Hepatocyte (in vitro differentiated cells): ENCODE measurements at regions not wholly inside any gene's neighbourhood (a gene's known extent, or its start where the extent isn't known, plus 50 kb on each side); places are given as distances from the start of the nearest gene placed in this dataset.

Experiments
- EZH2phosphoT487 ChIP-seq: fragments of 200-600 bp; sonication (generic); IDR thresholded peaks from one replicate; pipeline ENCODE4 v1.6.1; 2018; ENCODE audit warnings: antibody characterized with exemption, mild to moderate bottlenecking, low read depth, moderate library complexity; ENCODE audit not compliant: unreplicated experiment, severe bottlenecking
- TF ChIP-seq, protein P1 (sequence below): fragments of 200-600 bp; sonication (generic); IDR thresholded peaks from 2 replicates; pipeline ENCODE4 v1.5.1; 2016; ENCODE audit warnings: antibody characterized with exemption, mild to moderate bottlenecking; ENCODE audit not compliant: poor library complexity

DNA sequence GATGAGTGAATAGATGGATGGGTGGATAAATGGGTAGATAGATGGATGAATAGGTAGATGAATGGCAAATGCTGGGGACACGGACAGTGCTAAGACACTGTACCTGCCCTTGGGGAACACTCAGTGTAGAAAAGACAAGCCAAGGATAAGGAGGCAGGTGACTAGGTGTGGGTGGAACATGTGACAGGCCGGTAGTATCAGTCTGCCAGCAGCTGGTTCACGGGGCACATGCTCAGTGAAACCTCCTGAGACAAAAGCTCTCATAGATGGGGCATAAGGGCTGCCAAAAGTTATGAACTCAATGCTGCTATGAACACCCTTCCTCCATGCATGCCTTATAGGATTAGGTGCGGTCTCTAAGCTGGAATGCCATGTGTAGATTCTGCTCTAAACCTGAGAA is 71.0 kb downstream of the C5orf15 start:
- TF ChIP-seq, protein P1, sequence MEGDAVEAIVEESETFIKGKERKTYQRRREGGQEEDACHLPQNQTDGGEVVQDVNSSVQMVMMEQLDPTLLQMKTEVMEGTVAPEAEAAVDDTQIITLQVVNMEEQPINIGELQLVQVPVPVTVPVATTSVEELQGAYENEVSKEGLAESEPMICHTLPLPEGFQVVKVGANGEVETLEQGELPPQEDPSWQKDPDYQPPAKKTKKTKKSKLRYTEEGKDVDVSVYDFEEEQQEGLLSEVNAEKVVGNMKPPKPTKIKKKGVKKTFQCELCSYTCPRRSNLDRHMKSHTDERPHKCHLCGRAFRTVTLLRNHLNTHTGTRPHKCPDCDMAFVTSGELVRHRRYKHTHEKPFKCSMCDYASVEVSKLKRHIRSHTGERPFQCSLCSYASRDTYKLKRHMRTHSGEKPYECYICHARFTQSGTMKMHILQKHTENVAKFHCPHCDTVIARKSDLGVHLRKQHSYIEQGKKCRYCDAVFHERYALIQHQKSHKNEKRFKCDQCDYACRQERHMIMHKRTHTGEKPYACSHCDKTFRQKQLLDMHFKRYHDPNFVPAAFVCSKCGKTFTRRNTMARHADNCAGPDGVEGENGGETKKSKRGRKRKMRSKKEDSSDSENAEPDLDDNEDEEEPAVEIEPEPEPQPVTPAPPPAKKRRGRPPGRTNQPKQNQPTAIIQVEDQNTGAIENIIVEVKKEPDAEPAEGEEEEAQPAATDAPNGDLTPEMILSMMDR: no peak
- TF ChIP-seq EZH2phosphoT487: no peak
